Spinal cord (tissue), 9 donors: ENCODE measurements at regions not wholly inside any gene's neighbourhood (a gene's known extent, or its start where the extent isn't known, plus 50 kb on each side); places are given as distances from the start of the nearest gene placed in this dataset.

Experiments
- DNase-seq, 6 donors: peaks; one replicate each; pipeline versions ENCODE4 v3.0.0 to v3.0.0-alpha.2; 2013 to 2015; ENCODE audit warnings: low spot score in 6 of 6, low read depth in 4 of 6
- H3K27ac ChIP-seq: one replicate; pipeline ENCODE4 v1.5.1; 2013; ENCODE audit warnings: low read depth, low read length, control low read depth
- H3K27me3 ChIP-seq: one replicate; pipeline ENCODE4 v1.6.1; 2013; ENCODE audit warnings: low read length; ENCODE audit not compliant: control insufficient read depth, insufficient read depth
- H3K36me3 ChIP-seq: one replicate; pipeline ENCODE4 v1.6.1; 2013; ENCODE audit warnings: low read length; ENCODE audit not compliant: control insufficient read depth, insufficient read depth
- H3K4me1 ChIP-seq: one replicate; pipeline ENCODE4 v1.6.1; 2013; ENCODE audit warnings: low read length; ENCODE audit not compliant: control insufficient read depth, insufficient read depth
- H3K4me3 ChIP-seq: one replicate; pipeline ENCODE4 v1.5.1; 2013; ENCODE audit warnings: low read depth, low read length, control low read depth
- H3K9me3 ChIP-seq: one replicate; pipeline ENCODE4 v1.6.1; 2013; ENCODE audit warnings: low read length; ENCODE audit not compliant: control insufficient read depth, insufficient read depth
- WGBS: methylation state at CpG from one replicate; pipeline ENCODE4 v1.1.5; 2013; ENCODE audit warnings: missing lambda C conversion rate; ENCODE audit not compliant: insufficient coverage; 5-methylcytosine and 5-hydroxymethylcytosine counted together
- donor health status: healthy.

- H3K9me3 ChIP-seq, result no peaks in the 10 kb centered on the region
- no peaks in the 10 kb centered on the region for H3K27me3 ChIP-seq
- peak in 1 of 6 donors; percentile 63 for DNase-seq
- H3K27ac ChIP-seq, result no peak overlapping the region
- 65% methylated on average over 14 of the region's 19 CpGs for WGBS
- peaks cover 16% of the 10 kb centered on the region for H3K4me1 ChIP-seq
- no peaks in the 10 kb centered on the region for H3K36me3 ChIP-seq
- H3K4me3 ChIP-seq, result no peak overlapping the region
Observed at GRCh38 chr5:135106610-135107471, 72.8 kb upstream of the PITX1 start.

- 88% methylated on average over 1 of the region's 3 CpGs for WGBS
- Histone ChIP-seq H3K9me3 (no peaks in the 10 kb centered on the region), H3K4me3 (no peak overlapping the region), H3K27ac (no peak overlapping the region), H3K36me3 (no peaks in the 10 kb centered on the region), H3K4me1 (peaks cover 15% of the 10 kb centered on the region), H3K27me3 (no peaks in the 10 kb centered on the region)
- no peak for DNase-seq
Observed at GRCh38 chr5:135106136-135106535, 72.1 kb upstream of the PITX1 start.

GRCh38 chr5:135105105-135105484 is 71.1 kb upstream of the PITX1 start:
- H3K4me3 ChIP-seq, result no peak overlapping the region
- H3K27ac ChIP-seq, result no peak overlapping the region
- peaks cover 15% of the 10 kb centered on the region for H3K4me1 ChIP-seq
- H3K9me3 ChIP-seq, result no peaks in the 10 kb centered on the region
- H3K27me3 ChIP-seq, result no peaks in the 10 kb centered on the region
- DNase-seq, result no peak
- no peaks in the 10 kb centered on the region for H3K36me3 ChIP-seq
- 100% methylated on average over 3 of the region's 3 CpGs for WGBS

GRCh38 chr5:135103575-135103853 is 69.5 kb upstream of the PITX1 start:
- Histone ChIP-seq H3K27me3 (no peaks in the 10 kb centered on the region), H3K36me3 (no peaks in the 10 kb centered on the region), H3K27ac (no peak overlapping the region), H3K4me3 (no peak overlapping the region), H3K4me1 (peaks cover 15% of the 10 kb centered on the region), H3K9me3 (no peaks in the 10 kb centered on the region)
- peak in 1 of 6 donors; percentile 77 for DNase-seq
- no CpG with 5 or more reads among the region's 7 CpGs for WGBS

- Histone ChIP-seq H3K36me3 (no peaks in the 10 kb centered on the region), H3K27ac (no peak overlapping the region), H3K4me3 (no peak overlapping the region), H3K27me3 (no peaks in the 10 kb centered on the region), H3K9me3 (no peaks in the 10 kb centered on the region), H3K4me1 (peaks cover 15% of the 10 kb centered on the region)
- 80% methylated on average over 7 of the region's 7 CpGs for WGBS
- no peak for DNase-seq
Observed at GRCh38 chr5:135102716-135103574, 68.9 kb upstream of the PITX1 start.

- Histone ChIP-seq H3K4me3 (no peak overlapping the region), H3K9me3 (no peaks in the 10 kb centered on the region), H3K4me1 (peaks cover 4% of the 10 kb centered on the region), H3K27ac (no peak overlapping the region), H3K27me3 (no peaks in the 10 kb centered on the region), H3K36me3 (no peaks in the 10 kb centered on the region)
- no peak for DNase-seq
- 96% methylated on average over 6 of the region's 6 CpGs for WGBS
Observed at GRCh38 chr5:135100431-135100830, 66.4 kb upstream of the PITX1 start.

GRCh38 chr5:135100011-135100410 is 66.0 kb upstream of the PITX1 start:
- no peak overlapping the region for H3K27ac ChIP-seq
- H3K9me3 ChIP-seq, result no peaks in the 10 kb centered on the region
- WGBS, result 100% methylated on average over 2 of the region's 3 CpGs
- no peaks in the 10 kb centered on the region for H3K36me3 ChIP-seq
- peaks cover 4% of the 10 kb centered on the region for H3K4me1 ChIP-seq
- H3K27me3 ChIP-seq, result no peaks in the 10 kb centered on the region
- H3K4me3 ChIP-seq, result no peak overlapping the region
- DNase-seq, result no peak

- H3K27me3 ChIP-seq, result no peaks in the 10 kb centered on the region
- no peaks in the 10 kb centered on the region for H3K4me1 ChIP-seq
- no peaks in the 10 kb centered on the region for H3K9me3 ChIP-seq
- no peak for DNase-seq
- no peak overlapping the region for H3K4me3 ChIP-seq
- no peak overlapping the region for H3K27ac ChIP-seq
- WGBS, result no CpG with 5 or more reads among the region's 2 CpGs
- H3K36me3 ChIP-seq, result no peaks in the 10 kb centered on the region
Observed at GRCh38 chr5:135097390-135097789, 63.4 kb upstream of the PITX1 start.

- Histone ChIP-seq H3K36me3 (no peaks in the 10 kb centered on the region), H3K27ac (no peak overlapping the region), H3K9me3 (no peaks in the 10 kb centered on the region), H3K4me1 (no peaks in the 10 kb centered on the region), H3K4me3 (no peak overlapping the region), H3K27me3 (no peaks in the 10 kb centered on the region)
- WGBS, result 100% methylated on average over 2 of the region's 3 CpGs
- DNase-seq, result no peak
Observed at GRCh38 chr5:135095871-135096270, 61.8 kb upstream of the PITX1 start.
